Body of pancreas (tissue), 4 donors: ENCODE measurements at regions not wholly inside any gene's neighbourhood (a gene's known extent, or its start where the extent isn't known, plus 50 kb on each side); places are given as distances from the start of the nearest gene placed in this dataset.

ENCODE experiments used
- POLR2A ChIP-seq, 3 donors: fragments of 450-650 bp; IDR thresholded peaks; one replicate each; pipeline ENCODE4 v1.6.1; 2016; ENCODE audit warnings: antibody characterized with exemption in 3 of 3, mild to moderate bottlenecking in 2 of 3
- TF ChIP-seq, protein P1 (sequence below), 7 experiments: fragments of 450-650 bp in 4 of 7; fragments of 200-600 bp in 3 of 7; sonication (generic) in 3 of 7; IDR thresholded peaks; one replicate each; pipeline ENCODE4 v1.5.1; 2016 to 2019; ENCODE audit warnings: antibody characterized with exemption in 7 of 7

DNA sequence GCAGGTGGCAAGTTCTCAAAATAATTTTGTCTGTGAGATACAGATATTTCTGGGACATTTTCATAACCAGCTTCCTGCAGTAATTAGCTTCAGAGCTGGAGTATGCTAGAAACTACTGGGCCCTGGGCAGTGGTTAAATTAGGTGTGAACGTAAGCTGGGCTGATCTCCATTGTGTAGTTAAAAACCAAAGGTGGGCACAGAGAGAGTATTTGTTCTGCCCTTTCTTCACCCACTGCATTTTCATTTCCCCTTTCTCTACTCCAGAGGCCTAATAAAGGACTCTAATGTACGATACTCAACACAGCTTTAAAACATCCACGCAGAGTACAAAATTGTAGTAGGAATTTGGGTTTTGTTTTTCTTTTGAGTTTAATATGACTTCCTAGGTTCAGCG is 252.7 kb downstream of the SPRY1 start:
- TF ChIP-seq, protein P1, sequence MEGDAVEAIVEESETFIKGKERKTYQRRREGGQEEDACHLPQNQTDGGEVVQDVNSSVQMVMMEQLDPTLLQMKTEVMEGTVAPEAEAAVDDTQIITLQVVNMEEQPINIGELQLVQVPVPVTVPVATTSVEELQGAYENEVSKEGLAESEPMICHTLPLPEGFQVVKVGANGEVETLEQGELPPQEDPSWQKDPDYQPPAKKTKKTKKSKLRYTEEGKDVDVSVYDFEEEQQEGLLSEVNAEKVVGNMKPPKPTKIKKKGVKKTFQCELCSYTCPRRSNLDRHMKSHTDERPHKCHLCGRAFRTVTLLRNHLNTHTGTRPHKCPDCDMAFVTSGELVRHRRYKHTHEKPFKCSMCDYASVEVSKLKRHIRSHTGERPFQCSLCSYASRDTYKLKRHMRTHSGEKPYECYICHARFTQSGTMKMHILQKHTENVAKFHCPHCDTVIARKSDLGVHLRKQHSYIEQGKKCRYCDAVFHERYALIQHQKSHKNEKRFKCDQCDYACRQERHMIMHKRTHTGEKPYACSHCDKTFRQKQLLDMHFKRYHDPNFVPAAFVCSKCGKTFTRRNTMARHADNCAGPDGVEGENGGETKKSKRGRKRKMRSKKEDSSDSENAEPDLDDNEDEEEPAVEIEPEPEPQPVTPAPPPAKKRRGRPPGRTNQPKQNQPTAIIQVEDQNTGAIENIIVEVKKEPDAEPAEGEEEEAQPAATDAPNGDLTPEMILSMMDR (IDR thresholded peaks at IDR 0.05) = no peak
- no peak for TF ChIP-seq POLR2A (IDR thresholded peaks at IDR 0.05)
